GM21515 (cell line): ENCODE measurements at regions not wholly inside any gene's neighbourhood (a gene's known extent, or its start where the extent isn't known, plus 50 kb on each side); places are given as distances from the start of the nearest gene placed in this dataset.
"Not testable (repeated sequence)": the region's sequence is repeated elsewhere in the genome, so short reads cannot be mapped to it uniquely, and the experiment has no call there.

ENCODE experiments used
- ATAC-seq: cut with Tn5 transposase; IDR thresholded peaks from one replicate; pipeline ENCODE4 v1.9.1; 2021; ENCODE audit not compliant: unreplicated experiment

DNA sequence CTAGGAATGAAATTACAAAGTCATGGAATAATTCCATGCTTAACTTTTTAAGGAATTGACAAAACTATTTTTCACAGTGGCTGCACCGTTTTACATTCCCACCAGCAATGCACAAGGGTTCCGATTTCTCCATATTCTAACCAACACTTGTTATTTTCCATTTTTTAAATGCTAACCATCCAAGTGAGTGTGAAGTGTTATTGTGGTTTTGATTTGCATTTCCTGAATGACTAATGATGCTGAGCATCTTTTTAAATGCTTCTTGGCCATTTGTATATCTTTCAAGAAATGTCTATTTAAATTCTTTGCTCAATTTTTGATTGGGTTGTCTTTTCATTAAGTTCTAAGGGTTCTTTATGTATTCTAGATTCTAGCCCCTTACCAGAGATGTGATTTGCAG lies 479.5 kb upstream of the SMARCA2 start:
- no peak for ATAC-seq

DNA sequence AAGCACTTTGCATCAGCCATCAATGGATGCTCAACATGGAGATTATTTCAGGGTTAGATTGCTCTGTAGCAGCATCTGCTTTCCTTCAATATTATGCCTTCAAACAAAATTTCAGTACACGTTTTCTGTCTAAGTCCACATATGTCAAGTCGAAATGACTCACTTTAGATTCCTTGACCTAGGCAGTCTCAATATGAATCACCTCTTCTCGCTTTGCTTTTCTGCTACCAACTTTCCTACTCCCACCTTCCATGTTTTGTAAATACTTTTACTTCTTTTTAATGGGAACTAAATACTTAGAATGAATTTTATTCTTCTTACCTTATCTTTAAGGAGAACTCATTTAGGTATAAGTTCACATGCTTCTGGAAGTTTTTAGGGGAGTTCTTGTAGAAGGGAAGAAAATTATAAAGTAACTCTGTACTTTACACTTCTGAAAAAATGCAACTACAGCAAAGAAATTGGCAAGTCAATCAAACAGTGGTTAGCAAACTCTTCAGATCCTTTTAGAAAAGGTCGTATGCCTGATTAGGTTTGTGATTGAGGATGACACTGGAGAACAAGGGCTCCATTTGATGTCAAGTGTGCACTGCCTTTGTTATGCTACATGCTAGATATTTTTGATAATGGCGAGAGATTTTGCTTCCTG lies 478.5 kb upstream of the SMARCA2 start:
- peak; percentile 66 for ATAC-seq

DNA sequence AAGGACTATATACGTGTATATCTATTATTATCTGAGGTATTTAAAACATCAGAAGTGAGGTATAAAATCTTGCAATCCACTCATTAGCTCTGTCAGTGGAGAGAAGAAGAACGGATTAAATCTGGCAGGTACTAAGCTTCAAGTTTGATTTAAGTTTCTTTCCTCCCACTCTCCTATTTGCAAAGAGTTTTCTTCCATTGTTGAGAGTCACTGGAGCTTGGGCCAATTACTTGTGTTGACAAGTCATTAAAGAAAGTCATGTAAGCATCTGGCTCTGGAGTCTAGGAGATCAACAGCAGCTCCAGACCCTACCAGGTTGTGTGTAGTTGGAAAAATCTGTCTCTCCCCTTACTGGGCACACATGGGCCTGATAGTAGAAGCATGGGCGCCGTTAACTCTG lies 476.8 kb upstream of the SMARCA2 start:
- no peak for ATAC-seq

DNA sequence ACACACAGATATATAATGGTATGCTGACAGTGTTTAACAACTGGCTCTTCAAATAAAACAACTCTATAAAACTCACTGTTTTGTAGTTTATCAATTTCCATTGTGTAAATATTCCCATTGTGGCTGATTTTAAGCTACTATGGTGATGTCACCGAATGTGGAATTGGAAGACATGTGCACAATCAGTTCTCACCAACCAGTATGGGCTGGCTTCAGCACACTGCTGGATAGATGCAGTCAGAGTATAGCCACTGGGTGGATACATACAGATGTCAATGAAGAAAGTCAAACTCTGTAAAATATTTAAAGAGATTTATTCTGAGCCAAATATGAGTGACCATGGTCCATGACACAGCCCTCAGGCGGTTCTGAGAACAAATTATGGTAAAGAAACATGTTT lies 475.9 kb upstream of the SMARCA2 start:
- no peak for ATAC-seq

DNA sequence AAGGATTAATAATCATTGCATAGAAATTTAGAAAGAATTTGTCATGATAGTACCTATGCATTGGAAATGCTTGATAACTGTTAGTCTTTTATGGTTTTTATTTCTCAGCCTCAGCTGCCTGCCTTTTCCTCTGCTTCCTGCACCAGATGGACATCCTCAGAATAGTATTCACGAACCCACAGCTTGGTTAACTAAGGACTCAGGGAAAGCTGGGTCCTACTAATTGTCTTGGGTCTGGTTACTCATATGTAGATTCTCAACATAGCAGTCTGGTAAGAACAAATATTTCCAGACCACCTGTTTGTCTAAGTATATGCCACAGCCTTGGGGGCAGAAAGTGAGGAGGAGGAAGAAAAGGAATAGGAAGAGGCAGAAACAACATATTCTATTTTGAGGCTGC lies 464.5 kb upstream of the SMARCA2 start:
- no peak for ATAC-seq

DNA sequence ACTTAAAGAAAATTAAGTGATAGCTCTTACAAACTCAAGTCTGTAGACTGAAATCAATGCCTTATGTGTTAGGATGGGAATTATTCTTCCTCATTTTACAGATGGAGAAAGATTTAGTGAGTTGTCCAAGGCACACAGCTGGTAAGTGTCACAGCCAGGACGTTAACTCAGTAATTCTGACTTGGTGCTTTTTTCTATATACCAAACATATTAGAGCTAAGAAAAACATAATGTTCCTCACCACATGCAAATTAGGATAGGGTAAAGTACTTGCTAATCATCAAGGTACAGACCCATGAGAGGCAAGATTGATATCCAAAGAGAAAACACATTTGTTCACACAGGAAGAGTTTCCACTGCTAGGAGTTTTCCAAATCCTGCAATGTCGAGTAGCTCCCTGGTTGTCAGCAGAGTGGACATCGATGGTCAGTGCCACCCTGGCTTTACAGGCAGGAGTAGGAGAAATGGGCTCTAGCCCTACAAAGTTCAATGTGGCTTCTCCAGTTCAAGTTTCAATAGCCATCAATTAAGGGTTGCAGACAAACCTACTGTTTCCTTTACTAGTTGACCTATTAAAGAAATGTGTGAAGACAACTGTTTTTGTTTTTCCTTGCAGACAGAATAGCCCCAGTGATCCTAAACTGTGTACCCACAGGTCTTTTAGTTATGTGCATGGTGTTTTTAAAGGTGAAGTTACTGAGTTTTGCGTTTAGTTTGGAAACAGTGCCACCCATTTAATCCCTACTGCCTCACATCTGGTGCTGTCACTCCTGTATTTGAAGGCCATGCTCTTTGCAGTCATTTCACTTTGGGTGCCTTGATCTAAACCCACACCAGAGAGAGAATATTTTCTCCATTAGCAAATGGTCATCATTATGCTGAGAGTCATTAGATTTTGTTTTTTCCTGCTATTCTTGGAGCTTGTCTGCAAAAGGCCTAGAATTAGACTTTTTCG lies 460.8 kb upstream of the SMARCA2 start:
- ATAC-seq, result no peak

DNA sequence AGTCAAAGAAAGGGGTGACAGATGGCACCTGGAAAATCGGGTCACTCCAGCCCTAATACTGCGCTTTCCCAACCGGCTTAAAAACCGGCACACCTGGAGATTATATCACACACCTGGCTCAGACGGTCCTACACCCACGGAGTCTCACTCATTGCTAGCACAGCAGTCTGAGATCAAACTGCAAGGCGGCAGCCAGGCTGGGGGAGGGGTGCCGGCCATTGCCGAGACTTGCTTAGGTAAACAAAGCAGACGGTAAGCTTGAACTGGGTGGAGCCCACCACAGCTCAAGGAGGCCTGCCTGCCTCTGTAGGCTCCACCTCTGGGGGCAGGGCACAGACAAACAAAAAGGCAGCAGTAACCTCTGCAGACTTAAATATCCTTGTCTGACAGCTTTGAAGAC lies 456.5 kb upstream of the SMARCA2 start:
- not testable (repeated sequence) for ATAC-seq

DNA sequence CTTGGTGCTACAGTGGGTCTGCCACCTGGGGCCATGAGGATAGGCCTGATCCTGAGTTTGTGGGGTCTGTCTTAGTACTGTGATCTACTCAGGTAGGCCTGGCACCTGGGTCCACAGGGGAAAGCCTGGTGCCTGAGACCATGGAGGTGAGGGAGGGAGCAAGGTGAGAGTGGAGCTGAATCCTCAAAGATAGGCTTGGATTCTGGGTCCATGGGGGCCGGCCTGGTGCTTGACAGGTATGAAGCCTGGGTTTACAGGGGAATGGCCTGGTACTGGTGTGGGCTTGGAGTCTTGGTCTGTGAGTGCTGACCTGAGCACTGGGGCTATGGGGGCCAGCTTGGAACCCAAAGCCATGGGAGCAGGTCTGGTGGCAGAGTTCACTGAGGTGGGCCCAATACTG lies 439.2 kb upstream of the SMARCA2 start:
- ATAC-seq, result no peak

DNA sequence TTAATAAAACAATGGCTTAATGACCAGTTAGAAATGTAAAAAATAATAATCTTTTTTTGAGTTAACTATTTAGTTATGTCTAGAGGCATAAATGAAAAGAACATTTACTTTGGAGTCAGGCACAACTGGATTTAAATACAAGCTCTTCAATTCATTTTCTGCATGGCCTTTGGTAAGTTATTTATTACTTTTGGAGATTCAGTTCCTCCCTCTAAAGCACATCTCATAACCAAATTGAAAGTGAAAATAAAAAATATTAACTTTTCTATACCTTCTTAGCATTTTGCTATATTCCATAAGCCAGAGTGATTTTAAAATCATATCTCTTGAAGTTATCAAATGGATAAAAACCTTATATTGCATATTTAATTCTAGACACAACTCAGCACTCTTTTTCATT lies 434.9 kb upstream of the SMARCA2 start:
- peak; percentile 89 for ATAC-seq

DNA sequence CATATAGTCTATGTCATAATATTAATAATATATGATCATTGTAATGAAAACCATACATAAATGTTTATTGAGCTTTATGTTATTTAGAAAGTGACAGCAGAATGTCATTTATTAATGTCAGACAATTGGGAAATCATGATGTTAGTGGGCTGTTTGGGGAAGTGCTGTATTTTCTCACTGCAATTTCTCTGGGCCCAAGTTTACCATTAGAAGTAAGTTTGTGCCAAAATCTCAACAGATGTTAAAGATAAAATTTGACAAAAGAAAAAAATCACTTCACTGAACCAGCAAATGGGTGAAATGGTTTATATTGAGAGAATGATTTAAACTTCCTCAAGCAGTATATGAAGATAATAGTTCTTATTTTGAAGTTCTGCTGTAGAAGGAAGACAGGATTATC lies 433.2 kb upstream of the SMARCA2 start:
- no peak for ATAC-seq

DNA sequence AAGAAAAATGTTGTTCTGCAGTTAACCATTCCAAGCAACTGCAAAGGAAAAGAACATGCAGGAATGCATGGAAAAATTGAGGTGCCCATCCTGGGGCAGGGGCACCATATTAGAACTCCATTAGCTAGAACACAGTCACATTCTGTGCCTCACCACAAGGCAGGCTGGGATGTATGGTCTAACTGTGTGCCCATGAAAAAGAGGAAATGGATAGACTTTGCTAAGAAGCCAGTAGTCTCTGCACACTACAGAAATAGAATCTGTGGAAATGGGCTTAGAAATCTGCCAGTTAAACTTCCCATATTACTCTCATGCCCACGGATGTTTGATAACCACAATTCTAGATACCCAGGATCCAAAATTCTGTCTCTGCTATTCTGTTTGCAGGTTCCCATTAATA lies 423.8 kb upstream of the SMARCA2 start:
- ATAC-seq, result no peak

DNA sequence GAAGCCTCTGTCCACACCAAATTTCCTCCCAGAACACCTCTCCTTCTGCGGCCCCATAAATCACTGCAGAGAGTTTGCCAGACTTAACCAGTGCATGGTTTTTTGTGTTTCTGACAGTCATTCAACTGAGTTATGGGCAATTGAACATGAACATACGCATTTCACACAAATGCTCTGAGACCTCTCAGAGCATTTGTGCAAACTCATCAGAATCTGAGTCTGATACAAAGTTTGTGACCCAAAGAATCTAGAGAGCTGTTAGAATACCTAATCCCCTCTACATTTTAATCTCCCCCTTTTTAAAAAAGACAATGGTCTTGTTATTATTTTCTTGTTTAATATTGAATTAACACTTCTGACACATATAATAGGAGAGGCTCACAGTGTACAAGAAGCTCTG lies 416.9 kb upstream of the SMARCA2 start:
- ATAC-seq, result no peak

DNA sequence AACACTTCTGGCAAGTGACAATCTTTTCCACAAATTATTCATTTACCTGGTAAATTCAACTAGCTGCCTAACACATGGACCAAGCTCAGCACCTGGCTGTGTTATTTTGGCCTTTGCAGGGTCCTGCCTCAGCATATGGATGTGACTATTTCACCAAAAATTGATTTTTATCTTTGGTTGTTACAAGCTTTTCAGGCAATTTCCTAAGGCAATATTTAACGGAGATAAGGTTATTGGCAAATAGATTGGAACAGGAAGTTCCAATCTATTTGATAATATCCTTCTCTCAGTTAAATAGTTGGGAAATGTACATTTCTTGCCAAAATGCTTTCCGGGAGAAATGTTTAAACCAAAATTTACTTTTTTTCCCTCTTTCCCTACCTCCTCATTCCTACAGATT lies 415.2 kb upstream of the SMARCA2 start:
- no peak for ATAC-seq

DNA sequence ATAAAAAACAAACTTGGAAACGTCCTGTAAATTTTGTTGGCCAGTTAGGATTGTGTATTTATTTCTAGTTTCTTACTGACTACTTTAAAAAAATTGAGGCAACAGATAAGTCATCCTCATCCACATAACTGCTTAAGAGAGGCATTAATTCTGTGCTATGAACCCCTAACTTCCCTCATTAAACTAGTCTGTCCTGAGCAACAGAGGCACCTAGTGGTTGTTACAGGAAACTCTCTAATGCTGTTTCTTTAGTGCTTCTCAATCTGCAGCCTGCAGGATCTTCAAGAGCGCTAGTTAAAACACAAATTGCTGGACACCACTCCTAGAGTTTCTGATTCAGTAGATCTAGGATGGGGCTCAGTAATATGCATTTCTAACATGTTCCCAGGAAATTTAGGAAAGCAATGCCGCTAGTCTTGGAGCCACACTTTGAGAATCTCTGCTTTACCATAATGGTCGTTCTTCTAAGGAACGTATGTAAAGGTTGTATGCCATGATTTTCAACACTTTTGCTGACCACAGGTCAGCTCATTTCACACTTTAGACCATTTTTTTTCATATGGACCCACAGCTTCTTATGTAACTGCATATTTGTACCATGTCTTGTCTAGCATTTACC lies 410.1 kb upstream of the SMARCA2 start:
- ATAC-seq, result peak; percentile 86

DNA sequence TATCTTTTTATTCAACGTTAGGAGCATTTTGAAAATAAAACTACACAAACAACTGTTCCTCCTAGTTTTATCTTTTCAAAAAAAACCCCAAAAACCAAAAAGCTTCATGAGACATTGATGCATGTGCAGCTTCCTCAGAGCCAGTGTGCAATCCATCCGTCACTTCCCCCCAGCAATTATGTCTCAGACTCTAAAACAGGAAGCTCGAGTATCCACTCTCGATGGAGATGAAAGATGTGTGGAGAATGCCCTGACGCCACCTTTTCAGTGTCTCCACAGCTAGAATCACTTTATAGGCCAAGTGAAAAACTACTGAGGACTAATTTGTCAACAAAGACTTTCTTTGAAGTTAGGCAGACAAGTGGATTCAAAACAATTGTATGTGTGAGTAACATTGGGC lies 408.9 kb upstream of the SMARCA2 start:
- ATAC-seq, result no peak

DNA sequence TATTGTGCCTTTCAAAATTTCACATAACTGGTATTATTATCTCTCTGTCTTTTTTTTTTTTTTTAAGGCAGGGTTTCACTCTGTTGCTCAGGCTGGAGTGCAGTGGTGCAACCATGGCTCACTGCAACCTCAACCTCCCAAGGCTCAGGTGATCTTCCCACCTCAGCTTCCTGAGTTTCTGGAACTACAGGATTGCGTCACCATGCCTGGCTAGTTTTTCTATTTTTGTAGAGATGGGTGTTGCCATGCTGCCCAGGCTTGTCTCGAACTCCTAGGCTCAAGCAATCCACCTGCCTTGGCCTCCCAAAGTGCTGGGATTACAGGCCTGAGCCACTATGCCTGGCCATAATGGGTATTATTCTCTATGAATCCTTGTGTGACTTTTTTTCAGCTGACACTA lies 402.3 kb upstream of the SMARCA2 start:
- ATAC-seq, result no peak

DNA sequence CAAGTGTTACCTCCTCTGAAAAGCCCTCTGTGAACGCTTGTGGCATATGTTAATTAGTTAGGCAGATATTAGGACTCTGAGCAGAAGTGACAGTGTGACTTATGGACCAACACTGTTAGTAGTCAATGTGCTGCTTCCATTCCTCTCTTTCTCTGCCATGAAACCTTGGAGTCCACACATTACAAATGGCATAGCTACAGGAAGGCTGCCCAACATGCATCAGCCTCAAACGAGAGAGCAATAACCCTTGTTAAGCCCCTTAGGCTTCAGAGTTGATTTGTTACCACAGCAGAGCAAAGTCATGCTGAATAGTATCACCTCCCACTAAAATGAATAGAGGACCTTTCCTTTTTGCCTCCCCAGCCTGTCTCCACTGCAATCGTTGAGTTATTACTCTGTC lies 397.7 kb upstream of the SMARCA2 start:
- ATAC-seq, result no peak

DNA sequence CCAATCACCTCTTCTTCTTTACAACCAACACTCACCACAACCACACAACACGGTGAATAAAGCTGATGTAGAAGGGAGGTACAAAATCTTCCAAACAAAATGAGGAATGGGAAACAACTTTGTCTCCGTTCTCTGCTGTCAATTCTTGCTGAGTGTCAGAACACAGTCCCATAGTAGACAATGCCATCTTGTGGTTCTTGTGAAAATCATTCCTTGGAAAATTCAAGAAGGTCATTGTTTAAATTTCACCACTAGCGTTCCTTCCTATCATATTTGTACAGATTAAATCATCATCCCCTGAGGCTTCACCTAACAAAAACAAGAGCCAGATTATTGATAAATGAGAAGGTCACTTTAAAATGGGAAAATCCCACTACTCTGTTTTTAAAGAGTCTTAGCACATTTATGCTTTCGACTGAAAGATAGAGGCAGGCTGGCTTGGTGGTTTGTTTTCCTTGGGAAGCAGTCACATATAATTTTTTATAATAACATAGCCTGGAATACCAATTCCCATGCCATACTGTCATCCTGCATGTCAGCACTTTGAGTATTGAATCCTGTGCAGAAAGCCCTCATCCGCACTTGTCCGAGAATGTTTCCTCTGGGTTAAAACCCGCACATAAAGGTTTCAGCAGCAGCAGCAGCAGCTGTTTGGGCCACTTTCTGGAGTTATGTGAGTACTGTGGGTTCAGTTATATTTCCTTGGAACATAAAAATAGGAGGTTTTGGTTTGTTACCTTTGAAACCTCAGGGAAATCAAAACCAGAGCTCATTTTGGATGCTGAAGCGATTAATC lies 395.0 kb upstream of the SMARCA2 start:
- no peak for ATAC-seq

DNA sequence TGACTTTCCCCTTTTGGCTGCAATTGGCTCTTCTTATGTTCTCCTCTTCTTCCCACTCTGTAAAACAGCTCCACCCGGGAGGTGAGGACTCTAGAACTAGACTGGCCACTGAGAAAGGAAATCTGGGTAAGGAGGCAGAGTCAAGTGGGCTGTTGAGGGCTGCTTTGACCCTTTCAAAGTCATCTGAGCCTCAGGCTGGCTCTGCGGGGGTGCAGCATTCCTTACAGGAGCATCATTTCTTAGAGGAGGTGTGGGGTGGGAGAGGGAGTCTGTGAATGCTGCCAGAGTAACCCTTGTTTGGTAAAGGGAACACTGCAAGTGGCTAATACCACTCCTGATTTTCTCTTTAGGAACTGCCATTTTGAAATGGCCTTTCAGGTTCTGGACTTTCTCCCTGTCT lies 377.7 kb upstream of the SMARCA2 start:
- no peak for ATAC-seq

DNA sequence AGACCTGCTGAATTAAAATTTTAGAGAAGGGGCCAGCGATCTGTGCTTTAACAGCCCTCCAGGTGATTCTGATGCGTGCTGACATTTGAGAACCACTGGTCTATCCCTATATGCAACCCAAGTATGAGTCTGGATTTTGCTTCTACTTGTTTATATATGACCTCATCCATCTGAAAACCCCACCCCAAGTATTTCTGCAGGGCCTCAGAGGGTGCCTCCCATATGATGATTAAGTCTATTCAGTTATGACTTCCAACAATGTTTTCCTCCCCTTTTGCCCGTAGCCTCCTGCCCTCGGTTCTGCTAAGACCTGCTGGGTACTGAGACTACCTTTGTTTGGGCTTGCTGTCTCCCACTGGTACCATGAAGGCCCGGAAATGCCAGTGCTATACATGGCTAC lies 376.0 kb upstream of the SMARCA2 start:
- no peak for ATAC-seq

DNA sequence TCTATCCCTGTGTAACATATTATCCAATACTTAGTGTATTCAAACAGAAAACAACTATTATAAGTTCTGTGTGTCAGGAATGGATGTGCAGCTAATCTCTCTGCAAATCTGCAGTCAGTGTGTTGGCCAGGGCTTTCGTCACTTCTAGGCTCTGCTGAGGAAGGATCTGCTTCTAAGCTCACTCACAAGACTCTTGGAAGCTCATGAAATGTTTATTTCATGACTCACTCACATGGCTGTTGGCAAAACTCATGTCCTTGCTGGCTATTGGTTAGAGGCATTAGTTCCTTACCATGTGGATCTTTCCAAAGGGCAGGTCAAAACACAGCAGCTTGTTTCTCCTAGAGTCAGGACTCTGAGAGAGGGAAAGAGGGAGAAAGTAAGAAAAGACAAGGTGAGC lies 367.4 kb upstream of the SMARCA2 start:
- ATAC-seq, result no peak
